Mucosa of rectum (tissue), 2 donors: ENCODE measurements at regions not wholly inside any gene's neighbourhood (a gene's known extent, or its start where the extent isn't known, plus 50 kb on each side); places are given as distances from the start of the nearest gene placed in this dataset.
A peak's percentile ranks its signal among the peaks of the same experiment; 100 is the strongest.

Experiments
- H3K27ac ChIP-seq, 2 donors: one replicate each; pipeline ENCODE4 v1.7.0; 2013; ENCODE audit warnings: inconsistent platforms in 2 of 2, low read depth in 2 of 2, low read length in 2 of 2
- H3K27me3 ChIP-seq, 2 donors: one replicate each; pipeline ENCODE4 v1.7.0; 2013; ENCODE audit warnings: low read length in 2 of 2; ENCODE audit not compliant: control insufficient read depth in 2 of 2, insufficient read depth in 2 of 2
- H3K36me3 ChIP-seq, 2 donors: one replicate each; pipeline ENCODE4 v1.7.0; 2013; ENCODE audit warnings: low read length in 2 of 2; ENCODE audit not compliant: control insufficient read depth in 2 of 2, insufficient read depth in 2 of 2
- H3K4me1 ChIP-seq, 2 donors: one replicate each; pipeline ENCODE4 v1.7.0; 2013; ENCODE audit warnings: low read length in 2 of 2, mild to moderate bottlenecking in 1 of 2; ENCODE audit not compliant: control insufficient read depth in 2 of 2, insufficient read depth in 2 of 2
- H3K4me3 ChIP-seq, 2 donors: one replicate each; pipeline ENCODE4 v1.7.0; 2013; ENCODE audit warnings: low read length in 2 of 2
- H3K9ac ChIP-seq, 2 donors: one replicate each; pipeline ENCODE4 v1.7.0; 2013; ENCODE audit warnings: low read length in 2 of 2, low read depth in 1 of 2, mild to moderate bottlenecking in 1 of 2
- H3K9me3 ChIP-seq, 2 donors: one replicate each; pipeline ENCODE4 v1.7.0; 2013; ENCODE audit warnings: low read length in 2 of 2; ENCODE audit not compliant: control insufficient read depth in 2 of 2
- donor health status: healthy.
- donor health status: Normal muscosa, but diverticular disease.

DNA sequence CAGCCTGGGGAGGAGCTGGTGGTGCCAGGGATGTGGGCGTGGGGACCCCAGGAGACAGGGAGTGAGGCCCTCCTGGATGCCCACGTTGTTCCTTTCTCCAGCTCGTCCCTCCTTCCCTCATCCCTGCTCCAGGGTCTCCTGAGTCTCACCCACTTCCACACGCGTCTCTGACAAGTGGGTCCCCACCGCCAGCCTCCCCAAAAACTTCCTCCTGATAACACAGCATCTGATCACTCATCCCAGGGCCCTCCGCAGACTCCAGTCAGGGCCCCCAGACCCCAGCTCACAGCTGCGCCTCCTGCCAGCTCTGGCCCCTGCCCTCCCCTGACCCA is 60.6 kb upstream of the INPP5A start:
- Histone ChIP-seq H3K4me3 (no peak overlapping the region), H3K27ac (no peak overlapping the region), H3K9ac (no peak overlapping the region), H3K36me3 (no peaks in the 10 kb centered on the region), H3K9me3 (no peaks in the 10 kb centered on the region), H3K27me3 (peaks cover 3 to 6% of the 10 kb centered on the region in 2 donors), H3K4me1 (no peaks in the 10 kb centered on the region)

GRCh38 chr10:132477398-132478340 is 59.9 kb upstream of the INPP5A start:
- no peak overlapping the region for H3K27ac ChIP-seq
- no peak overlapping the region for H3K4me3 ChIP-seq
- H3K4me1 ChIP-seq = no peaks in the 10 kb centered on the region
- no peak overlapping the region for H3K9ac ChIP-seq
- H3K36me3 ChIP-seq = no peaks in the 10 kb centered on the region
- H3K9me3 ChIP-seq = no peaks in the 10 kb centered on the region
- H3K27me3 ChIP-seq = peaks cover 3 to 6% of the 10 kb centered on the region in 2 donors

DNA sequence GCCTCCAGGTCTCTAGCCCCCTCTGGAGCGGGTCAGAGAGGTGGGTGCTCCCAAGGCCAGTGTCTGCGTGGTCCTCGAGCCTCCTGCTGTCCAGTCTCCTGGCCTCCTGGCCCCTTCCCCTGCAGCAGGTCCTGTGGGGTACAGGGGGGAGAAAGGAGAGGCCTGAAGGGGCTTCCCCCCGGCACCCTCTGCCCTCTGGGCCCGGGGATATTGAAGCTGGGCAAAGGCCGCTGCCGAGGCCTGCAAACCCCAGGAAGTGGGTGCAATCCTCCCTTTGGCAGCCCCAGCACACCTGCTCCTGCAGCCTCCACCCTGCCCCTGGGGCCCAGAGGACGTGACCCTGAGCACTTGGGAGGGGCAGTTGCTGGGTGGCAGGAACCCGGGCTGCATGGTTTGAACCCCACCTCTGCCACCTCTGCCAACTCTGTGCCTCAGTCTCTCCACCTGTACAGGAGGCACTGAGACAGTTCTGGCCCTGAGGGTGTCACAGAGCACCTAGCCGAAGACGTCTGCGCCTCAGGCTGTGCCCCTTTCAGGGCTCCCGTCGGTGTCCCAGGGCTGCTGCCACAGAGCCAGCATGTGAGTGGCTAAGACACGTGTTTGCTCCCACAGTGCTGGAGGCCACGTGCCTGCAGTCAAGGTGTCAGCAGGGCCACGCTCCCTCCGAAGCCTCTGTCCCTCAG is 59.1 kb upstream of the INPP5A start:
- Histone ChIP-seq H3K27me3 (peaks cover 3 to 6% of the 10 kb centered on the region in 2 donors), H3K36me3 (no peaks in the 10 kb centered on the region), H3K4me3 (no peak overlapping the region), H3K9ac (no peak overlapping the region), H3K27ac (no peak overlapping the region), H3K9me3 (no peaks in the 10 kb centered on the region), H3K4me1 (no peaks in the 10 kb centered on the region)

- no peaks in the 10 kb centered on the region for H3K4me1 ChIP-seq
- peaks cover 3 to 6% of the 10 kb centered on the region in 2 donors for H3K27me3 ChIP-seq
- no peaks in the 10 kb centered on the region for H3K9me3 ChIP-seq
- no peak overlapping the region for H3K9ac ChIP-seq
- H3K27ac ChIP-seq = no peak overlapping the region
- H3K36me3 ChIP-seq = no peaks in the 10 kb centered on the region
- no peak overlapping the region for H3K4me3 ChIP-seq
These were observed 58.5 kb upstream of the INPP5A start for GRCh38 chr10:132479024-132479602.

- Histone ChIP-seq H3K4me3 (no peak overlapping the region), H3K9me3 (no peaks in the 10 kb centered on the region), H3K36me3 (no peaks in the 10 kb centered on the region), H3K4me1 (no peaks in the 10 kb centered on the region), H3K27ac (no peak overlapping the region), H3K27me3 (peaks cover 3 to 6% of the 10 kb centered on the region in 2 donors), H3K9ac (no peak overlapping the region)
These were observed 57.9 kb upstream of the INPP5A start for GRCh38 chr10:132479603-132480221.

GRCh38 chr10:132480356-132480755 is 57.2 kb upstream of the INPP5A start:
- no peak overlapping the region for H3K27ac ChIP-seq
- H3K9me3 ChIP-seq = no peaks in the 10 kb centered on the region

GRCh38 chr10:132481690-132482089 is 55.9 kb upstream of the INPP5A start:
- no peak overlapping the region for H3K4me3 ChIP-seq
- H3K9ac ChIP-seq = no peak overlapping the region
- no peaks in the 10 kb centered on the region for H3K36me3 ChIP-seq
- H3K9me3 ChIP-seq = no peaks in the 10 kb centered on the region
- peaks cover 3 to 6% of the 10 kb centered on the region in 2 donors for H3K27me3 ChIP-seq
- no peak overlapping the region for H3K27ac ChIP-seq
- no peaks in the 10 kb centered on the region for H3K4me1 ChIP-seq

More at GRCh38 chr10:132480356-132480755, 57.2 kb upstream of the INPP5A start:
- no peaks in the 10 kb centered on the region for H3K4me1 ChIP-seq
- no peak overlapping the region for H3K4me3 ChIP-seq
- peaks cover 3 to 6% of the 10 kb centered on the region in 2 donors for H3K27me3 ChIP-seq
- H3K9ac ChIP-seq = no peak overlapping the region
- H3K36me3 ChIP-seq = no peaks in the 10 kb centered on the region

DNA sequence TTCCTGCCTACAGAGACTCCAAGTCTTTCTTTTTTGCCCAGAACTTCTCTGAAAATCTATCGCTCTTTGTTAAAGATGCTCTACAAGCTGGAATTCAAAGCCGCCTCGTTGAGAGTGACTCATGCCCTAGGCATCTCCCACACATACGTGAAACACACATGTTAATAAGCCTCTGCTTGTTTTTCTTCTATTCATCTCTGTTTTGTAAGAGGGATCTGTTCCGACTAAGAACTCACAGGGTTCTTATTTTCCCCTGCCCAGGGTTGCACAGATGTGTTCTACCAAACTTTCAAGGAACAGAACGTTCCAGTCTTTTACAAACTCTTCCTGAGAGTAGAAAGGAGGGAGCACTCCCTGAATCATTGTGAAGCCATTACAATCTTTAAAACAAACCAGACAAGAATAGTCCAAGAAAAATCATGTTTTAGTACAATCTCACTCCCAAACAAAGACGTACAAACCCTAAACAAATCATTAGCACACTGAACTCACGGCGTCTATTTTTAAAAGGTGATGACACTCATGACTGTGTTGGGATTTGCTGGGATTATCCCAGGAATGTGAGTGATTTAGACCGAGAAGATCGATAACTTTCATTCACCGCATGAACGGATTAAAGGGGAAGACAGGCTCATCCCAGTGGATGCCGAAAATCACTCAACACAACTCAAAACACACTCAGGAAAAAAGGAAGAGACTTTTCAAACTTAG is 55.3 kb upstream of the INPP5A start:
- peak overlapping the region; percentile 1 to 68 for H3K27ac ChIP-seq
- no peak overlapping the region for H3K9ac ChIP-seq
- H3K4me1 ChIP-seq = no peaks in the 10 kb centered on the region
- no peaks in the 10 kb centered on the region for H3K9me3 ChIP-seq
- H3K36me3 ChIP-seq = no peaks in the 10 kb centered on the region
- peaks cover 3 to 6% of the 10 kb centered on the region in 2 donors for H3K27me3 ChIP-seq
- no peak overlapping the region for H3K4me3 ChIP-seq

- Histone ChIP-seq H3K4me1 (no peaks in the 10 kb centered on the region), H3K36me3 (no peaks in the 10 kb centered on the region)
These were observed 54.2 kb upstream of the INPP5A start for GRCh38 chr10:132483394-132483793.

More at GRCh38 chr10:132483394-132483793, 54.2 kb upstream of the INPP5A start:
- H3K9me3 ChIP-seq = no peaks in the 10 kb centered on the region
- H3K9ac ChIP-seq = no peak overlapping the region
- no peak overlapping the region for H3K27ac ChIP-seq
- H3K27me3 ChIP-seq = peaks cover 3 to 6% of the 10 kb centered on the region in 2 donors
- no peak overlapping the region for H3K4me3 ChIP-seq
